GM12891 (cell line): ENCODE measurements at regions not wholly inside any gene's neighbourhood (a gene's known extent, or its start where the extent isn't known, plus 50 kb on each side); places are given as distances from the start of the nearest gene placed in this dataset.

ENCODE experiments used
- PAX5 ChIP-seq: IDR thresholded peaks from 2 replicates; pipeline ENCODE4 v1.6.1; 2011; ENCODE audit warnings: low read length, moderate library complexity, mild to moderate bottlenecking; ENCODE audit not compliant: insufficient read depth, severe bottlenecking
- POLR2A ChIP-seq: IDR thresholded peaks from 2 replicates; pipeline ENCODE4 v1.6.1; 2011; ENCODE audit warnings: low read depth, low read length, control low read depth
- POLR2AphosphoS5 ChIP-seq: IDR thresholded peaks from 2 replicates; pipeline ENCODE4 v1.6.1; 2011; ENCODE audit warnings: low read depth, low read length, control low read depth
- POU2F2 ChIP-seq: IDR thresholded peaks from 2 replicates; pipeline ENCODE4 v1.6.1; 2011; ENCODE audit warnings: low read depth, mild to moderate bottlenecking, control low read depth, low read length, moderate library complexity
- SPI1 ChIP-seq: IDR thresholded peaks from 2 replicates; pipeline ENCODE4 v1.6.1; 2011; ENCODE audit warnings: low read depth, low read length, control low read depth
- TAF1 ChIP-seq: IDR thresholded peaks from 2 replicates; pipeline ENCODE4 v1.6.1; 2011; ENCODE audit warnings: low read depth, low read length, control low read depth

- TF ChIP-seq POLR2AphosphoS5 (no peak), POLR2A (no peak), SPI1 (no peak), TAF1 (no peak), PAX5 (no peak), POU2F2 (no peak)
Measured at GRCh38 chr11:129251067-129251466, 58.9 kb upstream of the ARHGAP32 start.
